ENCODE measurements at regions not wholly inside any gene's neighbourhood (a gene's known extent, or its start where the extent isn't known, plus 50 kb on each side); places are given as distances from the start of the nearest gene placed in this dataset.
"Not testable (repeated sequence)": the region's sequence is repeated elsewhere in the genome, so short reads cannot be mapped to it uniquely, and the experiment has no call there.

- no peak for DNase-seq
Measured at GRCh38 chr13:52929846-52930245, 81.4 kb upstream of the PCDH8 start.

- no peak for DNase-seq
Measured at GRCh38 chr13:52926971-52927370, 78.5 kb upstream of the PCDH8 start.

GRCh38 chr13:52925775-52926285 is 77.4 kb upstream of the PCDH8 start:
- DNase-seq, result no peak

GRCh38 chr13:52925251-52925650 is 76.8 kb upstream of the PCDH8 start:
- no peak for DNase-seq

- no peak for DNase-seq
Measured at GRCh38 chr13:52924289-52925148, 76.1 kb upstream of the PCDH8 start.

GRCh38 chr13:52922961-52923360 is 74.5 kb upstream of the PCDH8 start:
- no peak for DNase-seq

GRCh38 chr13:52921194-52921593 is 72.8 kb upstream of the PCDH8 start:
- no peak for DNase-seq

GRCh38 chr13:52916486-52916990 is 68.1 kb upstream of the PCDH8 start:
- DNase-seq, result no peak

- no peak for DNase-seq
Measured at GRCh38 chr13:52911340-52911739, 62.9 kb upstream of the PCDH8 start.

GRCh38 chr13:52910318-52910717 is 61.9 kb upstream of the PCDH8 start:
- DNase-seq, result not testable (repeated sequence)

GRCh38 chr13:52906122-52906903 is 57.9 kb upstream of the PCDH8 start:
- DNase-seq, result no peak

GRCh38 chr13:52905701-52906100 is 57.3 kb upstream of the PCDH8 start:
- DNase-seq, result no peak

GRCh38 chr13:52903320-52903719 is 54.9 kb upstream of the PCDH8 start:
- DNase-seq, result no peak

- no peak for DNase-seq
Measured at GRCh38 chr13:52899206-52899605, 50.8 kb upstream of the PCDH8 start.
